ENCODE measurements at regions not wholly inside any gene's neighbourhood (a gene's known extent, or its start where the extent isn't known, plus 50 kb on each side); places are given as distances from the start of the nearest gene placed in this dataset.

DNA sequence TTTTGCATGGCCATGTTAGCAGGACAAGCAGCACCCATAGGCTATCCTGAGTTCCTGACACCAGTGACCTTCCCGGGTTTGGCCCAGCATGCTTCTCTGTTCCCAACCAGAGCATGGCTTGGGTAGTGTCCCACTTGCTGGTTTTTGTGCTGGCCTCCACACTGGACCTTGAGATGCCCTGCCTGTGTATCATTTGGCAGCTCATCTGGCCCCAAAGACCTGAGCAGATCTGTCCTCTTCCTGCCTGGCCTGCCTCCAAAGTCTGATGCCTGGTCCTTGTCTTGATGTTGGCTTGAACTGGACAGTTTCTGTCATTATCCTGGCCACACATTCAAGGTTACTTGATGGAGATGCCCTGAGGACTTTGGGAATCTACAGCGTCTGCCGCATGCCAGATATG is 590.7 kb upstream of the KLF4 start:
- Mint-ChIP-seq H3K27ac (ENCODE audit: low read depth) (no peak overlapping the region), H3K27me3 (no peaks in the 10 kb centered on the region), H3K4me1 (no peaks in the 10 kb centered on the region), H3K4me3 (no peak overlapping the region), H3K9me3 (peaks cover 29% of the 10 kb centered on the region), H3K36me3 (ENCODE audit: insufficient read depth) (no peaks in the 10 kb centered on the region)
- DNase-seq (ENCODE audit: low spot score in 2 of 2) (no peak), ATAC-seq (replicated peaks; ENCODE audit: extremely low read depth, poor library complexity, severe bottlenecking) (no peak)

GRCh38 chr9:108078811-108079210 is 589.2 kb upstream of the KLF4 start:
- H3K27me3 Mint-ChIP-seq: no peaks in the 10 kb centered on the region
- ATAC-seq (replicated peaks; ENCODE audit: extremely low read depth, poor library complexity, severe bottlenecking) (no peak), DNase-seq (ENCODE audit: low spot score in 2 of 2) (no peak)
- peaks cover 20% of the 10 kb centered on the region for H3K9me3 Mint-ChIP-seq
- no peaks in the 10 kb centered on the region for H3K36me3 Mint-ChIP-seq (ENCODE audit: insufficient read depth)
- H3K27ac Mint-ChIP-seq (ENCODE audit: low read depth): no peak overlapping the region
- H3K4me1 Mint-ChIP-seq: no peaks in the 10 kb centered on the region
- no peak overlapping the region for H3K4me3 Mint-ChIP-seq

GRCh38 chr9:108078375-108078774 is 588.8 kb upstream of the KLF4 start:
- ATAC-seq (replicated peaks; ENCODE audit: extremely low read depth, poor library complexity, severe bottlenecking) (no peak), DNase-seq (ENCODE audit: low spot score in 2 of 2) (no peak)
- Mint-ChIP-seq H3K27me3 (no peaks in the 10 kb centered on the region), H3K36me3 (ENCODE audit: insufficient read depth) (peaks cover 3% of the 10 kb centered on the region), H3K9me3 (peaks cover 18% of the 10 kb centered on the region), H3K4me1 (no peaks in the 10 kb centered on the region), H3K27ac (ENCODE audit: low read depth) (no peak overlapping the region), H3K4me3 (no peak overlapping the region)

DNA sequence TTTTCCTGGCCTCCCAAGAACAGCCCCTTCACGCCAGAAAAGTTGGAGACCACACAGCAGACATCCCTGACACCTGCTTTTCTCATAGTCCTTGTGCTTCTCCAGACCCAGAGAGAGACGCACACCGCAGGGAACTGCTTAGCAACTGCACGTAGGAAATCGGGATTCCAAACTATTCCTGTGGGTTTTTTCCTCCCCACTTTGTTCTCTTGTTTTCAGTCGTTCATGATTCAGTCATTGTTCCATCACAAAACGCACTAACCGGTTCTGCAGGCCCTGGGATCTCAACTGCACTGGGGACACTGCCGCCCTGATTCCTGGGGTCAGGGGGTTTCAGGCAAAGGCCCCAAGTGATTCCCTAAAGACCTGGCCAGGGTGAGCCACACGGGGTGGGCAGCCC is 588.0 kb upstream of the KLF4 start:
- ATAC-seq (replicated peaks; ENCODE audit: extremely low read depth, poor library complexity, severe bottlenecking) (no peak), DNase-seq (ENCODE audit: low spot score in 2 of 2) (no peak)
- Mint-ChIP-seq H3K27me3 (no peaks in the 10 kb centered on the region), H3K4me1 (no peaks in the 10 kb centered on the region), H3K4me3 (no peak overlapping the region), H3K9me3 (peaks cover 18% of the 10 kb centered on the region), H3K27ac (ENCODE audit: low read depth) (no peak overlapping the region), H3K36me3 (ENCODE audit: insufficient read depth) (peaks cover 3% of the 10 kb centered on the region)

GRCh38 chr9:108074900-108075299 is 585.3 kb upstream of the KLF4 start:
- DNase-seq (ENCODE audit: low spot score in 2 of 2): no peak
- Mint-ChIP-seq H3K4me1 (no peaks in the 10 kb centered on the region), H3K4me3 (no peak overlapping the region), H3K27me3 (no peaks in the 10 kb centered on the region), H3K36me3 (ENCODE audit: insufficient read depth) (peaks cover 3% of the 10 kb centered on the region), H3K27ac (ENCODE audit: low read depth) (no peak overlapping the region), H3K9me3 (peaks cover 18% of the 10 kb centered on the region)
- no peak for ATAC-seq (replicated peaks; ENCODE audit: extremely low read depth, poor library complexity, severe bottlenecking)

DNA sequence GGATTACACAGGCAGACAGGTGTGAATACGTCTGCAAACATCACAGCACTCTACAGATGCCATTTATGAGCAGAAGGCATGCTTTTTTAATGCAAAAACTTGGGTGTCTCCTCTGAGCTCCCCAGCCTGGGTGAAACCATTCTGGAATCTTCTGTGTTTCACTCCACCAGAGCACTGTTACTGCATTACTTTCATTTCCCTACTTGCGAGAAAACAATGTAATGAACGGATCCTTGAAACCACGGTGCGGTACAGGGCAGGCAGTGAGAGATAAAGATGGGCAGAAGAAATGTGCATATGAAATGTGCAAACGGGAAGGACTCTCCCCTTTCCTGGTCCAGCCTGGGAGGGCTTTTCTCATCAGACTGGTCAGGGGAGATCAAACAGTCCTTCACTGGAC is 584.3 kb upstream of the KLF4 start:
- H3K36me3 Mint-ChIP-seq (ENCODE audit: insufficient read depth): peaks cover 3% of the 10 kb centered on the region

DNA sequence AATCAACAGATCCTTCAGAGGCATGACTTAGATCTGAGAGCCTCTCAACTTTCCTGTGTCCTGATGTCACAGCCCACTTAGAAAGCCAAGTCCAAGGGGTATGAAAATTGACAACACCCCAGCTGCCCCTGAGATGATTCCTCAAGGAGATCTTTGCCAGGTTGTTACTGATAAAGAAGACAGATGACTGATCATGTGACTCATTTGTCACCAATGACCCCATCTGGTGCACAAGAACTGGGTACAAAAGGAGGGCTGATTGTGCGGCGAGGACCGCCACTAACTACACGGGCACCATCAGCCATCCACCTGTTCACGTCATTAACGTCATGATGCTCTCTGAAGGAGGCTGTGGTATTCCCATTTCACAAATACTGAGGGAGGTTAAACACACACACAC is 583.2 kb upstream of the KLF4 start:
- no peak for ATAC-seq (replicated peaks; ENCODE audit: extremely low read depth, poor library complexity, severe bottlenecking)

More for the DNA sequence above, 584.3 kb upstream of the KLF4 start:
- DNase-seq (ENCODE audit: low spot score in 2 of 2) (no peak), ATAC-seq (replicated peaks; ENCODE audit: extremely low read depth, poor library complexity, severe bottlenecking) (no peak)
- peaks cover 14% of the 10 kb centered on the region for H3K9me3 Mint-ChIP-seq
- no peak overlapping the region for H3K4me3 Mint-ChIP-seq
- no peaks in the 10 kb centered on the region for H3K4me1 Mint-ChIP-seq
- H3K27ac Mint-ChIP-seq (ENCODE audit: low read depth): no peak overlapping the region
- H3K27me3 Mint-ChIP-seq: no peaks in the 10 kb centered on the region

GRCh38 chr9:108070861-108071260 is 581.3 kb upstream of the KLF4 start:
- no peaks in the 10 kb centered on the region for H3K9me3 Mint-ChIP-seq
- no peak overlapping the region for H3K4me3 Mint-ChIP-seq
- no peak overlapping the region for H3K27ac Mint-ChIP-seq (ENCODE audit: low read depth)
- DNase-seq (ENCODE audit: low spot score in 2 of 2): no peak
- peaks cover 3% of the 10 kb centered on the region for H3K36me3 Mint-ChIP-seq (ENCODE audit: insufficient read depth)
- no peaks in the 10 kb centered on the region for H3K4me1 Mint-ChIP-seq
- ATAC-seq (replicated peaks; ENCODE audit: extremely low read depth, poor library complexity, severe bottlenecking): no peak
- H3K27me3 Mint-ChIP-seq: no peaks in the 10 kb centered on the region

More for the DNA sequence above, 583.2 kb upstream of the KLF4 start:
- Mint-ChIP-seq H3K27me3 (no peaks in the 10 kb centered on the region), H3K4me3 (no peak overlapping the region), H3K4me1 (no peaks in the 10 kb centered on the region), H3K27ac (ENCODE audit: low read depth) (no peak overlapping the region), H3K36me3 (ENCODE audit: insufficient read depth) (peaks cover 3% of the 10 kb centered on the region), H3K9me3 (peaks cover 6% of the 10 kb centered on the region)
- DNase-seq (ENCODE audit: low spot score in 2 of 2): no peak

GRCh38 chr9:108069991-108070390 is 580.4 kb upstream of the KLF4 start:
- no peak for DNase-seq (ENCODE audit: low spot score in 2 of 2)
- ATAC-seq (replicated peaks; ENCODE audit: extremely low read depth, poor library complexity, severe bottlenecking): no peak
- Mint-ChIP-seq H3K9me3 (no peaks in the 10 kb centered on the region), H3K36me3 (ENCODE audit: insufficient read depth) (peaks cover 3% of the 10 kb centered on the region), H3K27ac (ENCODE audit: low read depth) (no peak overlapping the region), H3K4me1 (no peaks in the 10 kb centered on the region), H3K27me3 (no peaks in the 10 kb centered on the region), H3K4me3 (no peak overlapping the region)

DNA sequence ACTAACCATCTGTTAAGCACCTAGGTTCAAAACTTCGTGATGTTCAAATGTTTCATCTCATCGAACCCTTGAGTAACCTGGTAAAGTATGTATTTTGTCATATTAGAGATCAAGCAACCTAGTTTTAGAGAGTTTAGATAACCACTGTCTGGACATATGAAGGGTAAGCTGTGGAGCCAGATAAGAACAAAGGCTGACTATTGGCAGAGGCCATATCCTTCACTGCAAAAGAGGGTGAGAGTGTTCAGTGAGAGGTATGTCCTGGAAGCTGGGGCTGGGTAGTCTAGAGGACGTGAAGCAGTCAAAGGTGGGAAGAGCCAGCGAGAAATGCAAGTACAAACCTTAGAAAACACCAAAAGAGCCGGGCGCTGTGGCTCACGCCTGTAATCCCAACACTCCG is 573.1 kb upstream of the KLF4 start:
- Mint-ChIP-seq H3K9me3 (peaks cover 24% of the 10 kb centered on the region), H3K27ac (ENCODE audit: low read depth) (no peak overlapping the region), H3K27me3 (no peaks in the 10 kb centered on the region), H3K4me1 (no peaks in the 10 kb centered on the region), H3K36me3 (ENCODE audit: insufficient read depth) (no peaks in the 10 kb centered on the region), H3K4me3 (no peak overlapping the region)
- no peak for ATAC-seq (replicated peaks; ENCODE audit: extremely low read depth, poor library complexity, severe bottlenecking)
- DNase-seq (ENCODE audit: low spot score in 2 of 2): no peak

DNA sequence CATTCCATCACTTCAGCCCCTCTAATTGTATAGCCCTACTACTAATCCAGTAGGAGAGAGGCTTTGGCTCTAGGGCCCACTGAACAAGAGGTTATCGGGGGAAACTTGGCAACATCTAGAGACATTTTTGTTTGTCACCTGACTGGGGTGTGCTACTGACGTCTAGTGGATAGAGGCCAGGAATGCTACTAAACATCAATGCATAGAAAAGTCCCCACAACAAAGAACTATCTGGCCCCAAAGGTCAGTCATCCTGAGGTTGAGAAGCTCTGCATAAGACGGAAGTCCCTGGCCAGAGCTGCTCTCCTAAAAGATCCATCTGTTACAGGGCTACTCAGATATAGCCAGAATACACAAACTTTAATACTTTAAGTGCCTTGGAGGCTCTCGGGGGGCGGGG is 570.6 kb upstream of the KLF4 start:
- no peak for ATAC-seq (replicated peaks; ENCODE audit: extremely low read depth, poor library complexity, severe bottlenecking)
- H3K36me3 Mint-ChIP-seq (ENCODE audit: insufficient read depth): no peaks in the 10 kb centered on the region
- peaks cover 29% of the 10 kb centered on the region for H3K9me3 Mint-ChIP-seq
- H3K4me1 Mint-ChIP-seq: no peaks in the 10 kb centered on the region
- H3K27ac Mint-ChIP-seq (ENCODE audit: low read depth): no peak overlapping the region
- no peak for DNase-seq (ENCODE audit: low spot score in 2 of 2)
- no peaks in the 10 kb centered on the region for H3K27me3 Mint-ChIP-seq
- no peak overlapping the region for H3K4me3 Mint-ChIP-seq

- no peak overlapping the region for H3K4me3 Mint-ChIP-seq
- H3K27me3 Mint-ChIP-seq: no peaks in the 10 kb centered on the region
- peaks cover 35% of the 10 kb centered on the region for H3K9me3 Mint-ChIP-seq
- DNase-seq (ENCODE audit: low spot score in 2 of 2) (no peak), ATAC-seq (replicated peaks; ENCODE audit: extremely low read depth, poor library complexity, severe bottlenecking) (no peak)
- no peak overlapping the region for H3K27ac Mint-ChIP-seq (ENCODE audit: low read depth)
- no peaks in the 10 kb centered on the region for H3K36me3 Mint-ChIP-seq (ENCODE audit: insufficient read depth)
- no peaks in the 10 kb centered on the region for H3K4me1 Mint-ChIP-seq
These were observed 568.7 kb upstream of the KLF4 start for GRCh38 chr9:108058135-108058814.

DNA sequence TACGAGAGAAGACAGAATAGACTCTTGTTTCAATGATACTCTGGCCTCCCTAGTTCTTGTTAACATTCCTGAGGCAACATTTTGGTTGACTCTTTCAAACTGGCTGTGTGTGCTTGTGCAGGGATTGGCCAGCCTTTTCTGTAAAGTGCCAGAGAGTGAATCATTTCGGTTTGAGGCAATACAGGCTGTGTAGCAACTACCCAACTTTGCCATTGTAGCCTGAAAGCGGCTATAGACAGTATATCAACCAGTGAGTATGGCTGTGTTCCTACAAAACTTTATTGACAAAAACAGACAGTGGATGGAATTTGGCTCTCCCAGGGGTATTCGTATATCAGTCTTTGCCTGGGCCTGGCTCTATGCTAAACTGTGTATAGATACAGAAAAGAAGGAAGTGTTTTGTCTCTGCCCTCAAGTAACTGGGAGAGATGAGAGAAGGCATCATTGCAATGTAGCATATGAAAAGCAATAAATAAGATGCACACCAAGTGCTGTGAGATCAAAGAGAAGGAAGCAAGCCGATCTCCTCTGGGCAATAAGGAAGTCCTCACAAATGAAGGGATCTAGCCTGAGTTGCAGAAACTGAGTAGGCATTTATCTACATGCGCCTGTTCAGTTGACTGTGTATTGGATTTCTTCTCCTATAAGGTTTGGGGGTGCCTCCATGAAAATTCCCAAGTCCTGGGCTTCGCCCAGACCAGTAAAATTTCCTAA is 568.0 kb upstream of the KLF4 start:
- no peaks in the 10 kb centered on the region for H3K27me3 Mint-ChIP-seq
- peaks cover 31% of the 10 kb centered on the region for H3K9me3 Mint-ChIP-seq
- no peaks in the 10 kb centered on the region for H3K4me1 Mint-ChIP-seq
- H3K36me3 Mint-ChIP-seq (ENCODE audit: insufficient read depth): no peaks in the 10 kb centered on the region
- no peak overlapping the region for H3K27ac Mint-ChIP-seq (ENCODE audit: low read depth)
- ATAC-seq (replicated peaks; ENCODE audit: extremely low read depth, poor library complexity, severe bottlenecking) (no peak), DNase-seq (ENCODE audit: low spot score in 2 of 2) (no peak)
- H3K4me3 Mint-ChIP-seq: no peak overlapping the region

Data from central memory CD8-positive, alpha-beta T cell (primary cell).